ENCODE measurements at regions not wholly inside any gene's neighbourhood (a gene's known extent, or its start where the extent isn't known, plus 50 kb on each side); places are given as distances from the start of the nearest gene placed in this dataset.

DNA sequence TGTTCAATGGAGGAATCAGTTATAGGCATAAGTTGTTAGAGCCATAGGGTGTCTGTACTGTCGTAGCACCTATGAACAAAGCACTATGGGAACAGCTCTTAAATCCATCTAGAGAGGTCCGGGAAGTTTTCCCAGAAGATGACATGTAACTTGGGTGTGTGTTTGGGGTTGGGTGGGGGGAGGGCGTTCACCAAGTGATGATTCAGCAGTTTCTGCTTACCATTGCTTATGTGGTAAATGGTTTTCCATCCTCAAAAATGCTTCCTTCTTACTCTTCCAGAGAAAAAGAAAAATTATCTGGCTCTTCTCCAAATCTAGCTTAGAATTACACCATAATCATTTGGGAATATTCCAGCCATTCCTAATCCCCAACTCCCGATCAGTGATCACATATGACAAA lies 361.1 kb upstream of the ZNF521 start:
- H3K4me3 Mint-ChIP-seq (ENCODE audit: unreplicated experiment) = no peak overlapping the region
- Histone ChIP-seq H3K4me1 (no peaks in the 10 kb centered on the region), H3K27me3 (replicated peaks; ENCODE audit: control insufficient read depth, insufficient read depth, low read length) (no peaks in the 10 kb centered on the region), H3K36me3 (ENCODE audit: control insufficient read depth, insufficient read depth, low read length) (no peaks in the 10 kb centered on the region), H3K4me3 (ENCODE audit: low read depth, low read length) (no peak overlapping the region), H3K9me3 (no peaks in the 10 kb centered on the region)
- DNase-seq = no peak
- H3K4me1 Mint-ChIP-seq (ENCODE audit: low read depth, unreplicated experiment) = no peaks in the 10 kb centered on the region
- no TSS peak for BruUV-seq (replicated peaks)
- ChIA-PET CTCF (no interaction called here), POLR2A (no interaction called here)
- H3K36me3 Mint-ChIP-seq (ENCODE audit: insufficient read depth, unreplicated experiment) = no peaks in the 10 kb centered on the region
- H3K27ac Mint-ChIP-seq (ENCODE audit: unreplicated experiment) = no peak overlapping the region
- TF ChIP-seq, protein P1, sequence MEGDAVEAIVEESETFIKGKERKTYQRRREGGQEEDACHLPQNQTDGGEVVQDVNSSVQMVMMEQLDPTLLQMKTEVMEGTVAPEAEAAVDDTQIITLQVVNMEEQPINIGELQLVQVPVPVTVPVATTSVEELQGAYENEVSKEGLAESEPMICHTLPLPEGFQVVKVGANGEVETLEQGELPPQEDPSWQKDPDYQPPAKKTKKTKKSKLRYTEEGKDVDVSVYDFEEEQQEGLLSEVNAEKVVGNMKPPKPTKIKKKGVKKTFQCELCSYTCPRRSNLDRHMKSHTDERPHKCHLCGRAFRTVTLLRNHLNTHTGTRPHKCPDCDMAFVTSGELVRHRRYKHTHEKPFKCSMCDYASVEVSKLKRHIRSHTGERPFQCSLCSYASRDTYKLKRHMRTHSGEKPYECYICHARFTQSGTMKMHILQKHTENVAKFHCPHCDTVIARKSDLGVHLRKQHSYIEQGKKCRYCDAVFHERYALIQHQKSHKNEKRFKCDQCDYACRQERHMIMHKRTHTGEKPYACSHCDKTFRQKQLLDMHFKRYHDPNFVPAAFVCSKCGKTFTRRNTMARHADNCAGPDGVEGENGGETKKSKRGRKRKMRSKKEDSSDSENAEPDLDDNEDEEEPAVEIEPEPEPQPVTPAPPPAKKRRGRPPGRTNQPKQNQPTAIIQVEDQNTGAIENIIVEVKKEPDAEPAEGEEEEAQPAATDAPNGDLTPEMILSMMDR (IDR thresholded peaks at IDR 0.05; ENCODE audit: insufficient read depth in 1 of 2, low read depth in 1 of 2, low read length in 1 of 2, severe bottlenecking in 1 of 2, unreplicated experiment in 1 of 2) = no peak
- H3K9me3 Mint-ChIP-seq (ENCODE audit: unreplicated experiment) = peaks cover 9% of the 10 kb centered on the region
- H3K27me3 Mint-ChIP-seq (ENCODE audit: insufficient read depth, unreplicated experiment) = peaks cover 5% of the 10 kb centered on the region
- intact Hi-C loops (cut with micrococcal nuclease; ENCODE audit: unreplicated experiment) = no loop called here

DNA sequence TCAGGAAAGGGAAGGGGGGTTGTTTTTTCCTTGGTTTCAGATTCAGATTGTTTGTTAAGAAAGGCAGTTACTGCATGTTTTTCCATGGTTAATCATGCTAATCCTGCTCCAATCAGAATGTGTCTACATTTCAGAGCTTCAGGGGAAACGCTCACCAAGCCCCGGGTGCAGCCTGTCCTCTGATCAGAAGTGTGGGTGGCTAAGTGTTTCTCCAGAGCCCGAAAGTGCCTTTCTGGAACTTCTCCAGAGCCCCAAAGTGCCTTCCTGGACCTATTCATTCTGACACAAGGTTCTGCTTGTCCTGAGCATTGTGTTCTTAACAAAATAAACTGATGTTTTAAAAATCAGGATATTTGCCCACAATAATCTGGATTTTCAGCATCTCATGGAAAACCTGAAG lies 359.0 kb upstream of the ZNF521 start:
- H3K9me3 ChIP-seq = no peaks in the 10 kb centered on the region
- no peaks in the 10 kb centered on the region for H3K36me3 ChIP-seq (ENCODE audit: control insufficient read depth, insufficient read depth, low read length)
- H3K27me3 Mint-ChIP-seq (ENCODE audit: insufficient read depth, unreplicated experiment) = peaks cover 8% of the 10 kb centered on the region
- intact Hi-C loops (cut with micrococcal nuclease; ENCODE audit: unreplicated experiment) = no loop called here
- H3K27me3 ChIP-seq (replicated peaks; ENCODE audit: control insufficient read depth, insufficient read depth, low read length) = no peaks in the 10 kb centered on the region
- TF ChIP-seq, protein P1 (IDR thresholded peaks at IDR 0.05; ENCODE audit: insufficient read depth in 1 of 2, low read depth in 1 of 2, low read length in 1 of 2, severe bottlenecking in 1 of 2, unreplicated experiment in 1 of 2) = no peak
- H3K4me1 Mint-ChIP-seq (ENCODE audit: low read depth, unreplicated experiment) = no peaks in the 10 kb centered on the region
- H3K4me3 Mint-ChIP-seq (ENCODE audit: unreplicated experiment) = no peak overlapping the region
- POLR2A ChIA-PET = no interaction called here
- H3K36me3 Mint-ChIP-seq (ENCODE audit: insufficient read depth, unreplicated experiment) = no peaks in the 10 kb centered on the region
- no peaks in the 10 kb centered on the region for H3K9me3 Mint-ChIP-seq (ENCODE audit: unreplicated experiment)
- H3K27ac Mint-ChIP-seq (ENCODE audit: unreplicated experiment) = no peak overlapping the region
- DNase-seq = no peak
- H3K4me1 ChIP-seq = no peaks in the 10 kb centered on the region
- no TSS peak for BruUV-seq (replicated peaks)
- CTCF ChIA-PET = no interaction called here
- no peak overlapping the region for H3K4me3 ChIP-seq (ENCODE audit: low read depth, low read length)

DNA sequence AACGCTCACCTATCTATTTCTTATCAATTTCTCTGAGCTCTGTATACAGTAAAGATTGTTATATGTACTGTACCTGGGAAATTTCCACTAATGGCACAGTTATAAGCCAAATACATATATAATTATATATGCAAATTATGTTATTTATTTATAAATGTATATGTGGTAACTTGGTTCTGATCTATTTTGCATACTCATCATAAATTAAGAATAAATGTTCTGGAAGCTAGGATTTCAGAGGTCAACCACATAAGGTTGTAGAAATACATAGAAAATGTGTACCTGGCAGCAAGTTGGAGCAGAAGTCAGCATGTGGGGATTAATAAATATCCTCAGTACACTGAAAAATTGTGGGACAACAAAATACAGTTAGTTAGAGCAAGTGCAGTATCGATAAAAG lies 353.7 kb upstream of the ZNF521 start:
- no peaks in the 10 kb centered on the region for H3K9me3 ChIP-seq
- no peaks in the 10 kb centered on the region for H3K36me3 Mint-ChIP-seq (ENCODE audit: insufficient read depth, unreplicated experiment)
- H3K27me3 ChIP-seq (replicated peaks; ENCODE audit: control insufficient read depth, insufficient read depth, low read length) = no peaks in the 10 kb centered on the region
- no peak overlapping the region for H3K4me3 ChIP-seq (ENCODE audit: low read depth, low read length)
- H3K27ac Mint-ChIP-seq (ENCODE audit: unreplicated experiment) = no peak overlapping the region
- no peaks in the 10 kb centered on the region for H3K4me1 ChIP-seq
- TF ChIP-seq, protein P1 (IDR thresholded peaks at IDR 0.05; ENCODE audit: insufficient read depth in 1 of 2, low read depth in 1 of 2, low read length in 1 of 2, severe bottlenecking in 1 of 2, unreplicated experiment in 1 of 2) = no peak
- H3K4me1 Mint-ChIP-seq (ENCODE audit: low read depth, unreplicated experiment) = no peaks in the 10 kb centered on the region
- intact Hi-C loops (cut with micrococcal nuclease; ENCODE audit: unreplicated experiment) = no loop called here
- peaks cover 11% of the 10 kb centered on the region for H3K27me3 Mint-ChIP-seq (ENCODE audit: insufficient read depth, unreplicated experiment)
- DNase-seq = no peak
- BruUV-seq (replicated peaks) = no TSS peak
- no peaks in the 10 kb centered on the region for H3K9me3 Mint-ChIP-seq (ENCODE audit: unreplicated experiment)
- ChIA-PET POLR2A (no interaction called here), CTCF (no interaction called here)
- no peaks in the 10 kb centered on the region for H3K36me3 ChIP-seq (ENCODE audit: control insufficient read depth, insufficient read depth, low read length)
- no peak overlapping the region for H3K4me3 Mint-ChIP-seq (ENCODE audit: unreplicated experiment)
